ENCODE measurements at regions not wholly inside any gene's neighbourhood (a gene's known extent, or its start where the extent isn't known, plus 50 kb on each side); places are given as distances from the start of the nearest gene placed in this dataset.

DNA sequence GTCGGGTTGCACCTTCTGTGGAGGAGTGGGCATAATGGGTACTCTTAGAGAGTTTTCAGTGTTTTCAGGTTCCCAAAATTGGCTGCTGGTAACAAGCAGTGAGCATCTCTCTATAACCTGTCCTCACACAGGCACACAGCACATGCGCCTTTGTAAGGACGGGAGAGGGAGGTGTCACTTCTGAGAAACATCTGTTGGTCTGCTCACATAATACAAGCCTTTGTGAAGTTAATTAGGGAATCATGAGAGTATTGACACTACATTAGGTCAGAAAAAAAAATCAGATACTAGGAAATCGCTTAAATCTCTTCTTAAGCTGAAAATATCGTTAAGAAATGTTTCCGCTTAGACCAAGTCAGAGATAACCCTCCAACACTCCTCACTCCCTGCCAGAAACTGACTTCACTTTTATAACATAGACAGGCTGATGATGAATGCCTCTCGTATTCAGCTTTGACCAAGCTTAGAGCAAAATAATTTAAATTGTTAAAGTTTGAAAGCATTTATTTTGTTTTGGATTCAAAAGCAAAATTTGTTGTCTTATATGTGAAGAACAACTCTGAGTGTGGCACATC lies 769.7 kb downstream of the TNS3 start:
- Histone ChIP-seq H3K79me1 (ENCODE audit: low read depth, low read length) (no peaks in the 10 kb centered on the region), H3K27ac (ENCODE audit: low read depth, low read length) (no peak overlapping the region), H3K4me1 (replicated peaks in 1 of 4; ENCODE audit: control insufficient read depth in 3 of 4, insufficient read depth in 4 of 4, low read length in 3 of 4) (no peaks in the 10 kb centered on the region), H4K8ac (ENCODE audit: extremely low read depth, insufficient read depth, low read length) (no peak overlapping the region), H3K4me3 (ENCODE audit: extremely low read depth in 1 of 4, insufficient read depth in 2 of 4, low read depth in 3 of 4, low read length in 4 of 4) (no peak overlapping the region), H4K5ac (ENCODE audit: insufficient read length, low read depth, low read length) (no peak overlapping the region), H3K9me3 (ENCODE audit: insufficient read depth in 2 of 2, low read depth in 1 of 2, low read length in 1 of 2) (no peaks in the 10 kb centered on the region), H2BK12ac (ENCODE audit: low read depth, low read length) (no peak overlapping the region), H3K4ac (replicated peaks; ENCODE audit: insufficient read length, low read depth, low read length) (no peak overlapping the region), H2BK20ac (ENCODE audit: low read length) (no peak overlapping the region), H3K9ac (replicated peaks in 1 of 4; ENCODE audit: extremely low read depth in 1 of 4, low read depth in 3 of 4, low read length in 3 of 4) (no peak overlapping the region), H3K56ac (replicated peaks; ENCODE audit: insufficient read length, low read depth, low read length) (no peak overlapping the region), H3K36me3 (ENCODE audit: control insufficient read depth in 2 of 4, insufficient read depth in 4 of 4, low read length in 3 of 4) (no peaks in the 10 kb centered on the region), H3K4me2 (ENCODE audit: insufficient read depth in 1 of 2, low read depth in 2 of 2, low read length in 2 of 2) (no peak overlapping the region), H2BK5ac (ENCODE audit: low read depth, low read length) (no peak overlapping the region), H2AFZ (ENCODE audit: low read length) (no peak overlapping the region; the same call in 1 of the 2 replicates), H4K20me1 (replicated peaks in 1 of 2; ENCODE audit: control insufficient read depth in 1 of 2, insufficient read depth in 2 of 2, low read length in 2 of 2) (no peaks in the 10 kb centered on the region), H3K18ac (ENCODE audit: extremely low read depth, low read length) (no peak overlapping the region), H3K23me2 (ENCODE audit: low read depth, low read length) (no peaks in the 10 kb centered on the region), H2BK15ac (ENCODE audit: low read length) (no peak overlapping the region), H2AK5ac (ENCODE audit: low read depth, low read length) (no peak overlapping the region), H2BK120ac (replicated peaks; ENCODE audit: low read depth, low read length) (no peak overlapping the region), H3K14ac (ENCODE audit: insufficient read length) (no peak overlapping the region), H4K91ac (replicated peaks; ENCODE audit: insufficient read length, low read length) (no peak overlapping the region), H3K23ac (ENCODE audit: insufficient read length) (no peak overlapping the region), H3K79me2 (ENCODE audit: control insufficient read depth in 1 of 2, insufficient read depth in 2 of 2, low read length in 2 of 2) (no peaks in the 10 kb centered on the region), H3K27me3 (replicated peaks in 1 of 4; ENCODE audit: control insufficient read depth in 3 of 4, extremely low read depth in 1 of 4, insufficient read depth in 3 of 4, low read length in 3 of 4) (no peaks in the 10 kb centered on the region)
- POLR2A ChIA-PET (ENCODE audit: partially characterized antibody), result no interaction called here
- CTCF ChIA-PET (ENCODE audit: partially characterized antibody), result interaction anchor here (1.2 kb wide), 1 partner anchor 276 kb away, joined by 3 read pairs; no protein-coding TSS in a partner anchor
- FAIRE-seq (no peak), DNase-seq (ENCODE audit: low read depth in 1 of 2, low spot score in 2 of 2) (no peak)
- 90% methylated on average over 7 of the region's 7 CpGs; no CpG with 5 or more reads in 1 of the 2 experiments for WGBS, 2 experiments (ENCODE audit: extremely low coverage in 1 of 2, insufficient coverage in 1 of 2, insufficient read length in 1 of 2, insufficient replicate concordance in 2 of 2, low coverage in 1 of 2, low lambda C conversion rate in 2 of 2, missing lambda C conversion rate in 1 of 2)
- TF ChIP-seq SP2 (IDR thresholded peaks at IDR 0.05; ENCODE audit: low read length) (no peak), RAD21 (IDR thresholded peaks at IDR 0.05 in 1 of 2, conservative IDR thresholded peaks at IDR 0.05 in 1 of 2; ENCODE audit: low read depth in 2 of 2, low read length in 2 of 2) (no peak), GTF2F1 (IDR thresholded peaks at IDR 0.05; ENCODE audit: borderline replicate concordance, low read depth, low read length) (no peak), FOSL1 (IDR thresholded peaks at IDR 0.05; ENCODE audit: insufficient read depth, low read depth, low read length) (no peak), HDAC2 (IDR thresholded peaks at IDR 0.05; ENCODE audit: borderline replicate concordance in 1 of 2, low read depth in 2 of 2, low read length in 2 of 2) (no peak), SP4 (IDR thresholded peaks at IDR 0.05; ENCODE audit: low read length) (no peak), SAP30 (IDR thresholded peaks at IDR 0.05; ENCODE audit: insufficient read depth, insufficient replicate concordance, low read length) (no peak), SP1 (IDR thresholded peaks at IDR 0.05; ENCODE audit: low read depth, low read length) (no peak), KDM4A (IDR thresholded peaks at IDR 0.05; ENCODE audit: low read depth, low read length, severe bottlenecking) (no peak), CTBP2 (IDR thresholded peaks at IDR 0.05; ENCODE audit: borderline replicate concordance, insufficient read depth, insufficient read length, low read length) (no peak)
- TF ChIP-seq, protein P1, sequence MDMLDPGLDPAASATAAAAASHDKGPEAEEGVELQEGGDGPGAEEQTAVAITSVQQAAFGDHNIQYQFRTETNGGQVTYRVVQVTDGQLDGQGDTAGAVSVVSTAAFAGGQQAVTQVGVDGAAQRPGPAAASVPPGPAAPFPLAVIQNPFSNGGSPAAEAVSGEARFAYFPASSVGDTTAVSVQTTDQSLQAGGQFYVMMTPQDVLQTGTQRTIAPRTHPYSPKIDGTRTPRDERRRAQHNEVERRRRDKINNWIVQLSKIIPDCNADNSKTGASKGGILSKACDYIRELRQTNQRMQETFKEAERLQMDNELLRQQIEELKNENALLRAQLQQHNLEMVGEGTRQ (IDR thresholded peaks at IDR 0.05; ENCODE audit: low read length), result no peak

All from H1 (cell line).